Esophagus muscularis mucosa (tissue), 4 donors: ENCODE measurements at regions not wholly inside any gene's neighbourhood (a gene's known extent, or its start where the extent isn't known, plus 50 kb on each side); places are given as distances from the start of the nearest gene placed in this dataset.
"Not testable (repeated sequence)": the region's sequence is repeated elsewhere in the genome, so short reads cannot be mapped to it uniquely, and the experiment has no call there.

Experiments used
- DNase-seq: peaks from one replicate; pipeline ENCODE4 v3.0.0-alpha.2; 2017; ENCODE audit errors: extremely low spot score
- H3K27ac ChIP-seq, 4 donors: fragments of 200-600 bp; sonication (generic); replicated peaks in 1 of 4; 1 replicate in 3 of 4; 2 replicates in 1 of 4; pipeline ENCODE4 v1.5.1; 2016 to 2019; ENCODE audit warnings: mild to moderate bottlenecking in 1 of 4
- H3K27me3 ChIP-seq, 4 donors: fragments of 200-600 bp; sonication (generic); one replicate each; pipeline versions ENCODE4 v1.5.1 to v1.6.0; 2016 to 2019
- H3K36me3 ChIP-seq, 4 donors: fragments of 200-600 bp; sonication (generic); one replicate each; pipeline ENCODE4 v1.5.1; 2016 to 2019
- H3K4me1 ChIP-seq, 4 donors: fragments of 200-600 bp; sonication (generic); one replicate each; pipeline ENCODE4 v1.5.1; 2016 to 2019
- H3K4me3 ChIP-seq, 4 donors: fragments of 200-600 bp; sonication (generic); 1 replicate in 2 of 4; 2 replicates in 2 of 4; pipeline ENCODE4 v1.5.1; 2016 to 2019; ENCODE audit warnings: mild to moderate bottlenecking in 4 of 4, moderate library complexity in 1 of 4
- H3K9me3 ChIP-seq, 4 donors: fragments of 200-600 bp; sonication (generic); 1 replicate in 3 of 4; 2 replicates in 1 of 4; pipeline ENCODE4 v1.5.1; 2016 to 2019
- CTCF ChIP-seq, 3 experiments: fragments of 200-600 bp in 2 of 3; fragments of 450-650 bp in 1 of 3; sonication (generic) in 2 of 3; IDR thresholded peaks; one replicate each; pipeline ENCODE4 v1.5.1; 2017 to 2019; ENCODE audit warnings: antibody characterized with exemption in 3 of 3, mild to moderate bottlenecking in 2 of 3, moderate library complexity in 1 of 3
- EP300 ChIP-seq: sonication (generic); formaldehyde crosslinking; IDR thresholded peaks from one replicate; pipeline ENCODE4 v1.6.1; 2017; ENCODE audit warnings: antibody characterized with exemption
- POLR2A ChIP-seq: fragments of 450-650 bp; IDR thresholded peaks from one replicate; pipeline ENCODE4 v1.6.1; 2017; ENCODE audit warnings: antibody characterized with exemption, moderate library complexity, mild to moderate bottlenecking, low read depth
- POLR2AphosphoS5 ChIP-seq, 2 donors: sonication (generic); formaldehyde crosslinking; IDR thresholded peaks; one replicate each; pipeline ENCODE4 v1.6.1; 2017; ENCODE audit warnings: antibody characterized with exemption in 2 of 2
- WGBS: methylation state at CpG from one replicate; pipeline ENCODE4 v1.1.5; 2018; 5-methylcytosine and 5-hydroxymethylcytosine counted together
- intact Hi-C: fragments of 100-400 bp; cut with DNase I; formaldehyde crosslinking; loops from one replicate; pipeline ENCODE4 v1.15.1; 2023

GRCh38 chr1:37362594-37363385 is 111.6 kb upstream of the ZC3H12A start:
- TF ChIP-seq EP300 (no peak), CTCF (IDR thresholded peaks at IDR 0.05) (no peak), POLR2AphosphoS5 (IDR thresholded peaks at IDR 0.05) (no peak), POLR2A (no peak)
- no peak overlapping the region for H3K27ac ChIP-seq
- no peaks in the 10 kb centered on the region for H3K36me3 ChIP-seq
- no peak overlapping the region for H3K4me3 ChIP-seq
- no peaks in the 10 kb centered on the region for H3K9me3 ChIP-seq
- peaks cover 0 to 81% (median 0%) of the 10 kb centered on the region in 4 donors for H3K27me3 ChIP-seq
- no peak for DNase-seq
- H3K4me1 ChIP-seq: no peaks in the 10 kb centered on the region
- WGBS: 22% methylated on average over 10 of the region's 11 CpGs
- intact Hi-C loops: no loop called here

GRCh38 chr1:37363535-37363934 is 110.8 kb upstream of the ZC3H12A start:
- Histone ChIP-seq H3K4me3 (no peak overlapping the region), H3K36me3 (no peaks in the 10 kb centered on the region), H3K9me3 (no peaks in the 10 kb centered on the region), H3K27ac (no peak overlapping the region), H3K27me3 (peaks cover 0 to 76% (median 0%) of the 10 kb centered on the region in 4 donors), H3K4me1 (no peaks in the 10 kb centered on the region)
- TF ChIP-seq EP300: no peak
- no peak for TF ChIP-seq CTCF (IDR thresholded peaks at IDR 0.05)
- no peak for TF ChIP-seq POLR2AphosphoS5 (IDR thresholded peaks at IDR 0.05)
- no peak for TF ChIP-seq POLR2A
- intact Hi-C loops: no loop called here
- WGBS: 48% methylated on average over 4 of the region's 4 CpGs
- DNase-seq: no peak

- 61% methylated on average over 3 of the region's 3 CpGs for WGBS
- H3K4me1 ChIP-seq, DNase-seq, H3K36me3 ChIP-seq, H3K4me3 ChIP-seq, H3K9me3 ChIP-seq, H3K27ac ChIP-seq, intact Hi-C loops: not testable (repeated sequence)
- H3K27me3 ChIP-seq: peaks cover 0 to 39% (median 0%) of the 10 kb centered on the region in 4 donors
Observed at GRCh38 chr1:37368665-37369315, 105.6 kb upstream of the ZC3H12A start.

- intact Hi-C loops: no loop called here
Observed at GRCh38 chr1:37372302-37372701, 102.1 kb upstream of the ZC3H12A start.

GRCh38 chr1:37372711-37373110 is 101.7 kb upstream of the ZC3H12A start:
- no peak for DNase-seq
- no peak for TF ChIP-seq POLR2A
- no peak for TF ChIP-seq POLR2AphosphoS5 (IDR thresholded peaks at IDR 0.05)
- no peak for TF ChIP-seq EP300
- TF ChIP-seq CTCF (IDR thresholded peaks at IDR 0.05): no peak
- no peak overlapping the region for H3K4me3 ChIP-seq

More at GRCh38 chr1:37372302-37372701, 102.1 kb upstream of the ZC3H12A start:
- H3K4me3 ChIP-seq: no peak overlapping the region
- no peak for TF ChIP-seq POLR2A
- no peaks in the 10 kb centered on the region for H3K9me3 ChIP-seq
- H3K4me1 ChIP-seq: no peaks in the 10 kb centered on the region
- no peak for DNase-seq
- WGBS: 66% methylated on average over 2 of the region's 2 CpGs
- no peak overlapping the region for H3K27ac ChIP-seq
- peaks cover 0 to 18% (median 0%) of the 10 kb centered on the region in 4 donors for H3K27me3 ChIP-seq
- no peaks in the 10 kb centered on the region for H3K36me3 ChIP-seq

More at GRCh38 chr1:37372711-37373110, 101.7 kb upstream of the ZC3H12A start:
- no peaks in the 10 kb centered on the region for H3K9me3 ChIP-seq
- no peaks in the 10 kb centered on the region for H3K36me3 ChIP-seq
- no peaks in the 10 kb centered on the region for H3K4me1 ChIP-seq
- 81% methylated on average over 12 of the region's 13 CpGs for WGBS
- intact Hi-C loops: no loop called here
- H3K27me3 ChIP-seq: peaks cover 0 to 14% (median 0%) of the 10 kb centered on the region in 4 donors
- H3K27ac ChIP-seq: no peak overlapping the region
